ENCODE measurements at regions not wholly inside any gene's neighbourhood (a gene's known extent, or its start where the extent isn't known, plus 50 kb on each side); places are given as distances from the start of the nearest gene placed in this dataset.

DNA sequence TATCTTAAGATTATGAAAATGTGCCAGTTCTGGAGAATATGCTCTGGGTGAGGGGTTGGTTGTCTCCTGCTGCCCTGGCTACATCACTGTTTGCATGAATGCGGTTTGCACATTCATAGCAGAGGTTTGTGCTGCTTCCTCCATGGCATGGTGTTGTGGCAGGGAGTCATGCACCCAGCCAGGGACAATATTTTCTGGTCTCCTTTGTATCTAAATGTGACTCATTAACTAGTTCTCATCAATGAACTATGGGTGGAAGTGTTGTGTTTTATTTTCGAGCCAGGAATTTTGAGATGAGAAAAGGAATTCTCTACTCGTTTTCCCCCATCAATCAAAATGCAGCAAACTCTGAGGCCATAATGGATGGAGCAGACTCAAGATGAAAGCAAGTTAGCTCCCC, 527.3 kb downstream of the SNAPC1 start:
- Histone ChIP-seq H3K27ac (ENCODE audit: insufficient read depth, low read length) (no peak overlapping the region), H3K36me3 (ENCODE audit: control insufficient read depth, insufficient read depth, low read length) (no peaks in the 10 kb centered on the region), H4K20me1 (ENCODE audit: control insufficient read depth, extremely low read depth, insufficient read depth, low read length) (no peaks in the 10 kb centered on the region), H3K4me3 (replicated peaks in 1 of 4; ENCODE audit: control extremely low read depth in 1 of 4, insufficient read depth in 1 of 4, low read depth in 3 of 4, low read length in 4 of 4) (no peak overlapping the region), H3K9me3 (ENCODE audit: control insufficient read depth, insufficient read depth, low read depth, low read length) (no peaks in the 10 kb centered on the region), H3K4me2 (ENCODE audit: extremely low read depth, insufficient read depth, low read length) (no peak overlapping the region), H3K4me1 (ENCODE audit: control insufficient read depth, extremely low read depth, insufficient read depth, low read length) (no peaks in the 10 kb centered on the region), H3K9ac (ENCODE audit: insufficient read depth, low read length) (no peak overlapping the region), H3K79me2 (ENCODE audit: control insufficient read depth, insufficient read depth, low read length) (no peaks in the 10 kb centered on the region), H3K27me3 (ENCODE audit: control insufficient read depth, insufficient read depth, low read length) (no peaks in the 10 kb centered on the region), H2AFZ (ENCODE audit: low read length) (no peak overlapping the region)
- peak; percentile 15 to 98 for DNase-seq (ENCODE audit: low read depth in 2 of 2)
- TF ChIP-seq, protein P1, sequence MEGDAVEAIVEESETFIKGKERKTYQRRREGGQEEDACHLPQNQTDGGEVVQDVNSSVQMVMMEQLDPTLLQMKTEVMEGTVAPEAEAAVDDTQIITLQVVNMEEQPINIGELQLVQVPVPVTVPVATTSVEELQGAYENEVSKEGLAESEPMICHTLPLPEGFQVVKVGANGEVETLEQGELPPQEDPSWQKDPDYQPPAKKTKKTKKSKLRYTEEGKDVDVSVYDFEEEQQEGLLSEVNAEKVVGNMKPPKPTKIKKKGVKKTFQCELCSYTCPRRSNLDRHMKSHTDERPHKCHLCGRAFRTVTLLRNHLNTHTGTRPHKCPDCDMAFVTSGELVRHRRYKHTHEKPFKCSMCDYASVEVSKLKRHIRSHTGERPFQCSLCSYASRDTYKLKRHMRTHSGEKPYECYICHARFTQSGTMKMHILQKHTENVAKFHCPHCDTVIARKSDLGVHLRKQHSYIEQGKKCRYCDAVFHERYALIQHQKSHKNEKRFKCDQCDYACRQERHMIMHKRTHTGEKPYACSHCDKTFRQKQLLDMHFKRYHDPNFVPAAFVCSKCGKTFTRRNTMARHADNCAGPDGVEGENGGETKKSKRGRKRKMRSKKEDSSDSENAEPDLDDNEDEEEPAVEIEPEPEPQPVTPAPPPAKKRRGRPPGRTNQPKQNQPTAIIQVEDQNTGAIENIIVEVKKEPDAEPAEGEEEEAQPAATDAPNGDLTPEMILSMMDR (conservative IDR thresholded peaks at IDR 0.05 in 1 of 2, IDR thresholded peaks at IDR 0.05 in 1 of 2; ENCODE audit: low read depth in 1 of 2, low read length in 2 of 2), result no peak
- no peak for TF ChIP-seq EZH2 (IDR thresholded peaks at IDR 0.05; ENCODE audit: low read length, missing control alignments)

DNA sequence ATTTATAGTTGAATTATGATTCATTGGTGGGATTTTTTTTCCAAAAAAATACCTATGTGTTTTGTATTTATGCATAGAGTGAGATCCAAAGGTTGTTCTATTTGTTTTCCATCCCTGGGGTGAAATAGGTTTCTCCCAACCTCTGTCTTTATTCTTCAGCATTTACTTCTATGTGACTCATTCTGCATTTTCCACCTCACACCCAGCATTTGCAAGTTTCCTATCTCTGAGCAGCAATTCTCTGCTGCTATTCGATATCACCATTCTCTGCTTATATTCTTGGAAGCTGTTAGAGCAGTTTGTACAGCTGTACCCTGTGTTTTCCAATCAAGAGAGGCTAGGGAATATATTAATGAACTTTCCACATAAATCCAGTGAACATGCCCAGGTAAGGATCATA, 538.9 kb downstream of the SNAPC1 start:
- no peaks in the 10 kb centered on the region for H3K4me1 ChIP-seq (ENCODE audit: control insufficient read depth, extremely low read depth, insufficient read depth, low read length)
- H3K4me3 ChIP-seq (replicated peaks in 1 of 4; ENCODE audit: control extremely low read depth in 1 of 4, insufficient read depth in 1 of 4, low read depth in 3 of 4, low read length in 4 of 4), result no peak overlapping the region
- peak in 1 of 2 donors; percentile 62 for DNase-seq (ENCODE audit: low read depth in 2 of 2)
- no peaks in the 10 kb centered on the region for H3K9me3 ChIP-seq (ENCODE audit: control insufficient read depth, insufficient read depth, low read depth, low read length)
- no peak overlapping the region for H3K27ac ChIP-seq (ENCODE audit: insufficient read depth, low read length)
- no peak overlapping the region for H2AFZ ChIP-seq (ENCODE audit: low read length)
- H3K4me2 ChIP-seq (ENCODE audit: extremely low read depth, insufficient read depth, low read length), result no peak overlapping the region
- TF ChIP-seq, protein P1 (conservative IDR thresholded peaks at IDR 0.05 in 1 of 2, IDR thresholded peaks at IDR 0.05 in 1 of 2; ENCODE audit: low read depth in 1 of 2, low read length in 2 of 2), result no peak
- TF ChIP-seq EZH2 (IDR thresholded peaks at IDR 0.05; ENCODE audit: low read length, missing control alignments), result no peak
- H3K9ac ChIP-seq (ENCODE audit: insufficient read depth, low read length), result no peak overlapping the region
- no peaks in the 10 kb centered on the region for H3K79me2 ChIP-seq (ENCODE audit: control insufficient read depth, insufficient read depth, low read length)
- H3K36me3 ChIP-seq (ENCODE audit: control insufficient read depth, insufficient read depth, low read length), result no peaks in the 10 kb centered on the region
- H4K20me1 ChIP-seq (ENCODE audit: control insufficient read depth, extremely low read depth, insufficient read depth, low read length), result no peaks in the 10 kb centered on the region
- no peaks in the 10 kb centered on the region for H3K27me3 ChIP-seq (ENCODE audit: control insufficient read depth, insufficient read depth, low read length)

DNA sequence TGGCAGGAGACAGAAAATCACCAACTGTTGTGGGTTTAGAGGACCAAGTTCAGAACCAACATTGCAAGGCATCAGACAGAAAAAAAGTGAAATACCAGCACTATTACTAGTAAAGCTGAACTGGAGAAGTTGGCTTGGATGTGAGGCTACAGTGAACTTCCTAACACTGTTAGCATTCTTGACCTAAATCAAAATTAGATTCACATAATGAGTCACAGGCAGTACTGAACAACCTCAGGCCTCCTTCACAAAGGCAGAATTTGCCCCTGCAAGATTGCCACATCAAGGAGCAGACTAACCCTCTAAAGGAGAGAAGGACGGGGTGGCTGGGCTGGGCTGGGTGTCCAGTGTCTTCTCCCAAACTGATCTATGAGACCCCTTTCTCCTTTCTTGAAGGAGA, 539.7 kb downstream of the SNAPC1 start:
- H3K4me3 ChIP-seq (replicated peaks in 1 of 4; ENCODE audit: control extremely low read depth in 1 of 4, insufficient read depth in 1 of 4, low read depth in 3 of 4, low read length in 4 of 4), result no peak overlapping the region
- H3K27ac ChIP-seq (ENCODE audit: insufficient read depth, low read length), result no peak overlapping the region
- H3K9me3 ChIP-seq (ENCODE audit: control insufficient read depth, insufficient read depth, low read depth, low read length), result no peaks in the 10 kb centered on the region
- peak; percentile 47 to 89 for DNase-seq (ENCODE audit: low read depth in 2 of 2)
- H3K27me3 ChIP-seq (ENCODE audit: control insufficient read depth, insufficient read depth, low read length), result no peaks in the 10 kb centered on the region
- no peaks in the 10 kb centered on the region for H3K36me3 ChIP-seq (ENCODE audit: control insufficient read depth, insufficient read depth, low read length)
- H3K4me1 ChIP-seq (ENCODE audit: control insufficient read depth, extremely low read depth, insufficient read depth, low read length), result no peaks in the 10 kb centered on the region
- no peak overlapping the region for H2AFZ ChIP-seq (ENCODE audit: low read length)
- H3K79me2 ChIP-seq (ENCODE audit: control insufficient read depth, insufficient read depth, low read length), result no peaks in the 10 kb centered on the region
- TF ChIP-seq, protein P1 (conservative IDR thresholded peaks at IDR 0.05 in 1 of 2, IDR thresholded peaks at IDR 0.05 in 1 of 2; ENCODE audit: low read depth in 1 of 2, low read length in 2 of 2), result no peak
- no peak for TF ChIP-seq EZH2 (IDR thresholded peaks at IDR 0.05; ENCODE audit: low read length, missing control alignments)
- H4K20me1 ChIP-seq (ENCODE audit: control insufficient read depth, extremely low read depth, insufficient read depth, low read length), result no peaks in the 10 kb centered on the region
- no peak overlapping the region for H3K9ac ChIP-seq (ENCODE audit: insufficient read depth, low read length)
- no peak overlapping the region for H3K4me2 ChIP-seq (ENCODE audit: extremely low read depth, insufficient read depth, low read length)

Data from fibroblast of lung (primary cell).